ENCODE measurements at regions not wholly inside any gene's neighbourhood (a gene's known extent, or its start where the extent isn't known, plus 50 kb on each side); places are given as distances from the start of the nearest gene placed in this dataset.

DNA sequence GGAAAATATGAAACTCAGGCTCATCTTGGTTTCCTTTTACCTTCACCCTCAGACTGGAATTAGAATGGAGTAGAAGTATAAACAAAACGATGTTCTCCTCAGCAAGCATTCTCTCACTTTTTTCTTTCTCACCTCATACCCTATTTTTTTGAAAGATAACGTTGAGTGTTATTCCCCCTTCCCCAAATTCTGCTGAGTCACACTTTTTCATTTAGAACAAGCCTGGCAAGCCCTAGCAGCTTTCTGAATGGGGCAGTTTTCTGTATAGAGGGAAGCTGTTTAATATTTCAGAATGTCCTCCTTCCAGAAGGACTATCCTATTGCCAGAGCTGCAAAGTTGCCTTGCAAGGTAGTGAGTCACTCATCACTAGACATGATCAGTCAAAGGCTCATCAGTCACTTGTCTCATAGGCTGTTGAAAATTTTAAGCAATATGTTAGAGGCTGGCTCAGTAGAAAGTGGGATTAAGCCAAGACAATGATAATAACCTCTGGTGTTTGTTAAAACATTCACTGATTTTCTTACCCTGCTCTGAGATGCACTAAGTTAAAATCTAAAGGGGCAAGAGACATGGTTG lies 416.1 kb downstream of the RNF144A start:
- no peak overlapping the region for H3K4me3 Mint-ChIP-seq (ENCODE audit: unreplicated experiment)
- H3K27ac Mint-ChIP-seq (ENCODE audit: unreplicated experiment) = no peak overlapping the region
- TF ChIP-seq, protein P1, sequence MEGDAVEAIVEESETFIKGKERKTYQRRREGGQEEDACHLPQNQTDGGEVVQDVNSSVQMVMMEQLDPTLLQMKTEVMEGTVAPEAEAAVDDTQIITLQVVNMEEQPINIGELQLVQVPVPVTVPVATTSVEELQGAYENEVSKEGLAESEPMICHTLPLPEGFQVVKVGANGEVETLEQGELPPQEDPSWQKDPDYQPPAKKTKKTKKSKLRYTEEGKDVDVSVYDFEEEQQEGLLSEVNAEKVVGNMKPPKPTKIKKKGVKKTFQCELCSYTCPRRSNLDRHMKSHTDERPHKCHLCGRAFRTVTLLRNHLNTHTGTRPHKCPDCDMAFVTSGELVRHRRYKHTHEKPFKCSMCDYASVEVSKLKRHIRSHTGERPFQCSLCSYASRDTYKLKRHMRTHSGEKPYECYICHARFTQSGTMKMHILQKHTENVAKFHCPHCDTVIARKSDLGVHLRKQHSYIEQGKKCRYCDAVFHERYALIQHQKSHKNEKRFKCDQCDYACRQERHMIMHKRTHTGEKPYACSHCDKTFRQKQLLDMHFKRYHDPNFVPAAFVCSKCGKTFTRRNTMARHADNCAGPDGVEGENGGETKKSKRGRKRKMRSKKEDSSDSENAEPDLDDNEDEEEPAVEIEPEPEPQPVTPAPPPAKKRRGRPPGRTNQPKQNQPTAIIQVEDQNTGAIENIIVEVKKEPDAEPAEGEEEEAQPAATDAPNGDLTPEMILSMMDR (IDR thresholded peaks at IDR 0.05; ENCODE audit: insufficient read depth in 1 of 2, low read depth in 1 of 2, low read length in 1 of 2, severe bottlenecking in 1 of 2, unreplicated experiment in 1 of 2) = no peak
- Histone ChIP-seq H3K27me3 (replicated peaks; ENCODE audit: control insufficient read depth, insufficient read depth, low read length) (no peaks in the 10 kb centered on the region), H3K4me3 (ENCODE audit: low read depth, low read length) (no peak overlapping the region), H3K36me3 (ENCODE audit: control insufficient read depth, insufficient read depth, low read length) (no peaks in the 10 kb centered on the region), H3K9me3 (no peaks in the 10 kb centered on the region), H3K4me1 (no peaks in the 10 kb centered on the region)
- POLR2A ChIA-PET = no interaction called here
- H3K36me3 Mint-ChIP-seq (ENCODE audit: insufficient read depth, unreplicated experiment) = no peaks in the 10 kb centered on the region
- DNase-seq = no peak
- no peaks in the 10 kb centered on the region for H3K4me1 Mint-ChIP-seq (ENCODE audit: low read depth, unreplicated experiment)
- BruUV-seq (replicated peaks) = no TSS peak
- H3K9me3 Mint-ChIP-seq (ENCODE audit: unreplicated experiment) = no peaks in the 10 kb centered on the region
- CTCF ChIA-PET = no interaction called here
- intact Hi-C loops (cut with micrococcal nuclease; ENCODE audit: unreplicated experiment) = no loop called here
- peaks cover 5% of the 10 kb centered on the region for H3K27me3 Mint-ChIP-seq (ENCODE audit: insufficient read depth, unreplicated experiment)

DNA sequence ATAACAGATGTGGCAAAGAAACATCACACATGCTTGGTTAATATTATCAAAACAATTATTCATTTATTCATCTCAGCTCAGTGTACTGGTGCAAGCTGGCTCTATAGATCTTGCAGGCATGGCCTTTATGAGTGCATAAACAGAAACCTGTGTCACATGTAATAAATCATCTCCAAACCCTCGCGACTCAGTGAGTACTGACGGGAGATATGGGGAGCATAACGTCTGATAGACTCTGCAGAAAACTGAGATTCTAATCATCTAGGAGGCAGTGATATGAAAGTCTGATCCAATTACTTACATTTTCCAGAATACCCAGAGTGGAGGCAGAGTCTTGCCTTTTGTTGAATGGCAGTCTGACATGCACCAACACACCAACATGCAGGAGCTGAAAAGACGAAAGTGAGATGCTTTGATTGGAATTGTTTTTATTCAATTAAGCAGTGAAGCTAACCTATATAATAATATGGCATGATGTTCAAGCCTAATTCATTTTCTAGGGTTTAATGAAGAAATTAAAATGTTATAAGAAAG lies 416.8 kb downstream of the RNF144A start:
- DNase-seq = no peak
- Histone ChIP-seq H3K27me3 (replicated peaks; ENCODE audit: control insufficient read depth, insufficient read depth, low read length) (no peaks in the 10 kb centered on the region), H3K4me3 (ENCODE audit: low read depth, low read length) (no peak overlapping the region), H3K4me1 (no peaks in the 10 kb centered on the region), H3K36me3 (ENCODE audit: control insufficient read depth, insufficient read depth, low read length) (no peaks in the 10 kb centered on the region), H3K9me3 (no peaks in the 10 kb centered on the region)
- no peak overlapping the region for H3K4me3 Mint-ChIP-seq (ENCODE audit: unreplicated experiment)
- H3K27ac Mint-ChIP-seq (ENCODE audit: unreplicated experiment) = no peak overlapping the region
- no TSS peak for BruUV-seq (replicated peaks)
- ChIA-PET POLR2A (no interaction called here), CTCF (no interaction called here)
- TF ChIP-seq, protein P1 (IDR thresholded peaks at IDR 0.05; ENCODE audit: insufficient read depth in 1 of 2, low read depth in 1 of 2, low read length in 1 of 2, severe bottlenecking in 1 of 2, unreplicated experiment in 1 of 2) = no peak
- H3K9me3 Mint-ChIP-seq (ENCODE audit: unreplicated experiment) = no peaks in the 10 kb centered on the region
- no peaks in the 10 kb centered on the region for H3K4me1 Mint-ChIP-seq (ENCODE audit: low read depth, unreplicated experiment)
- peaks cover 5% of the 10 kb centered on the region for H3K27me3 Mint-ChIP-seq (ENCODE audit: insufficient read depth, unreplicated experiment)
- intact Hi-C loops (cut with micrococcal nuclease; ENCODE audit: unreplicated experiment) = no loop called here
- no peaks in the 10 kb centered on the region for H3K36me3 Mint-ChIP-seq (ENCODE audit: insufficient read depth, unreplicated experiment)

- no peak overlapping the region for H3K4me3 ChIP-seq (ENCODE audit: low read depth, low read length)
- no TSS peak for BruUV-seq (replicated peaks)
- no peaks in the 10 kb centered on the region for H3K9me3 ChIP-seq
- H3K27me3 ChIP-seq (replicated peaks; ENCODE audit: control insufficient read depth, insufficient read depth, low read length) = no peaks in the 10 kb centered on the region; the same call in 1 of the 2 replicates
- intact Hi-C loops (cut with micrococcal nuclease; ENCODE audit: unreplicated experiment) = no loop called here
- Mint-ChIP-seq H3K27me3 (ENCODE audit: insufficient read depth, unreplicated experiment) (peaks cover 5% of the 10 kb centered on the region), H3K27ac (ENCODE audit: unreplicated experiment) (no peak overlapping the region), H3K36me3 (ENCODE audit: insufficient read depth, unreplicated experiment) (no peaks in the 10 kb centered on the region), H3K9me3 (ENCODE audit: unreplicated experiment) (peaks cover 9% of the 10 kb centered on the region), H3K4me1 (ENCODE audit: low read depth, unreplicated experiment) (no peaks in the 10 kb centered on the region), H3K4me3 (ENCODE audit: unreplicated experiment) (no peak overlapping the region)
- TF ChIP-seq, protein P1 (IDR thresholded peaks at IDR 0.05; ENCODE audit: insufficient read depth in 1 of 2, low read depth in 1 of 2, low read length in 1 of 2, severe bottlenecking in 1 of 2, unreplicated experiment in 1 of 2) = no peak
- ChIA-PET POLR2A (no interaction called here), CTCF (no interaction called here)
- DNase-seq = no peak
- H3K36me3 ChIP-seq (ENCODE audit: control insufficient read depth, insufficient read depth, low read length) = no peaks in the 10 kb centered on the region
- H3K4me1 ChIP-seq = no peaks in the 10 kb centered on the region
Measured at GRCh38 chr2:7338961-7339360, 421.7 kb downstream of the RNF144A start.

Measured in Caco-2 (cell line).